T-helper 17 cell (primary cell): ENCODE measurements at regions not wholly inside any gene's neighbourhood (a gene's known extent, or its start where the extent isn't known, plus 50 kb on each side); places are given as distances from the start of the nearest gene placed in this dataset.

ENCODE experiments used
- ATAC-seq: fragments of 150-1000 bp; cut with Tn5 transposase; 2 replicates; pipeline ENCODE4 v1.10.0; 2021; ENCODE audit warnings: mild to moderate bottlenecking, moderate library complexity
- DNase-seq, 3 donors: peaks; one replicate each; pipeline versions ENCODE4 v3.0.0 to v3.0.0-alpha.2; 2020 to 2021
- H3K9me3 ChIP-seq: one replicate; pipeline ENCODE4 v1.7.0; 2013; ENCODE audit warnings: low read length, mild to moderate bottlenecking; ENCODE audit not compliant: control insufficient read depth, poor library complexity, severe bottlenecking
- H3K27ac Mint-ChIP-seq: one replicate; pipeline ENCODE4 v1.8.0; 2022; ENCODE audit warnings: mild to moderate bottlenecking, moderate library complexity, mixed read lengths
- H3K27me3 Mint-ChIP-seq: one replicate; pipeline ENCODE4 v1.8.0; 2022; ENCODE audit warnings: mixed read lengths
- H3K36me3 Mint-ChIP-seq: one replicate; pipeline ENCODE4 v1.8.0; 2022; ENCODE audit warnings: low read depth, mixed read lengths
- H3K4me1 Mint-ChIP-seq: one replicate; pipeline ENCODE4 v1.8.0; 2022; ENCODE audit warnings: mild to moderate bottlenecking, mixed read lengths
- H3K4me3 Mint-ChIP-seq: one replicate; pipeline ENCODE4 v1.8.0; 2022; ENCODE audit warnings: mild to moderate bottlenecking, moderate library complexity, mixed read lengths

DNA sequence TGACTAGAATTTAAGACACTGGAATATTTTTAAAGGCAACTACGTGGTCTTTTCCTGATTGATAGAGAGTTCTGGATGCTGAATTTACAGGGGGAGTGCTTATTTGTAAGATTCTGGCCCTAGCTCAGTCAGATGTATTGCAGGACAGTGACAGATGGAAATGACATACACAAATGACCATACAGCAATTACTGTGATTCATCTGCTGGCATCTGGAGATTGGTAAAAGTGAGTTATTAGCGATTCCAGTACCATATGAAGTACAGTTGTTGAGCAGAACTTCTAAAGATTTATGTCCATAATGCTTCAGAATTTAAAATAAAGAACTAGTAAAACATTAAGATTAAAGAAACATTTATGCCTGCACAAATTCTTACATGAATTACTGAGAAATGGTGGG lies 243.2 kb downstream of the CRPPA start:
- no peak overlapping the region for H3K4me3 Mint-ChIP-seq

DNA sequence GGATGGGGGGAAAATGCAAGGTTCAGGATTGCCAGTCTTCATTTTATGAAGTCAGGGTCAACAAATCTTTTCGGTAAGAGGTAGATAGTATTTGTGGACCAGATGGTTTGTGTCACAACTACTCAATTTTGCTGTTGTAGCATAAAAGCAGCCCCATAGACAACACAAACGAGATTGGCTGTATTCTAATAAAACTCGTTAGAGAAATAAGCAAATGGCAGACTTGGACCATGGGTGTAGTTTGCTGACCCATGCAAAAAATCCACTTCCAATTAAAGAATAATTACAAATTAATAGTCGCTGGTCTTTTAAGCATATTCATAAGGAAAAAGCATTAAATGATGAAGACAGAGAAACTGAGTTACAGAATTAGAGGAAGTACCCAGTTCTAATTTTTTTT lies 247.1 kb downstream of the CRPPA start:
- no peak overlapping the region for H3K27ac Mint-ChIP-seq
- H3K27me3 Mint-ChIP-seq = no peaks in the 10 kb centered on the region
- H3K36me3 Mint-ChIP-seq = no peaks in the 10 kb centered on the region
- DNase-seq (no peak), ATAC-seq (no peak)
- H3K9me3 ChIP-seq = no peaks in the 10 kb centered on the region
- no peak overlapping the region for H3K4me3 Mint-ChIP-seq
- no peaks in the 10 kb centered on the region for H3K4me1 Mint-ChIP-seq

More for the DNA sequence above, 243.2 kb downstream of the CRPPA start:
- no peak for ATAC-seq
- DNase-seq = no peak
- H3K36me3 Mint-ChIP-seq = no peaks in the 10 kb centered on the region
- H3K4me1 Mint-ChIP-seq = no peaks in the 10 kb centered on the region
- no peaks in the 10 kb centered on the region for H3K27me3 Mint-ChIP-seq
- no peaks in the 10 kb centered on the region for H3K9me3 ChIP-seq
- H3K27ac Mint-ChIP-seq = no peak overlapping the region

- no peaks in the 10 kb centered on the region for H3K27me3 Mint-ChIP-seq
- ATAC-seq = no peak
- H3K27ac Mint-ChIP-seq = no peak overlapping the region
- H3K9me3 ChIP-seq = no peaks in the 10 kb centered on the region
- H3K4me1 Mint-ChIP-seq = no peaks in the 10 kb centered on the region
- H3K36me3 Mint-ChIP-seq = no peaks in the 10 kb centered on the region
- no peak for DNase-seq
- H3K4me3 Mint-ChIP-seq = no peak overlapping the region
Measured at GRCh38 chr7:16172366-16172765, 249.0 kb downstream of the CRPPA start.

DNA sequence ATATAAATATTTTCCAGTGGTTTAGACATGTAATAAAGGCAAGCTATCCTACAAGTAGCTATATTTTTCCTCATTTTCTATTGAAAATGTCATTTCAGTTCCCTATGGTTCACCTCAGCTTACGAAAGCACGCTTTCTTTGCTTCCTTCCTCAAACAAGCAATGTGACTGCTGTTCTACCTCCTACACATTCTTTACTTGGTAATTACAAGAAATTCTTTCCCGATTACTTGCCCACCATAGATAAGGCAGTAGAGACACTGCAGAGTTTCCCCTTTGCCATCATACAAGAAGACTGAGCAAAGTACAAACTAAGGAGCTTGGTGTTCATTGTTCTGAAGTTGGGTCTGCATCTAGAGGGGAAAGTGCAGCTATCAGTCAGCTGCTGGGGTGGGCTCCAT lies 249.4 kb downstream of the CRPPA start:
- Mint-ChIP-seq H3K27me3 (no peaks in the 10 kb centered on the region), H3K36me3 (no peaks in the 10 kb centered on the region), H3K27ac (no peak overlapping the region), H3K4me3 (no peak overlapping the region), H3K4me1 (no peaks in the 10 kb centered on the region)
- no peak for ATAC-seq
- H3K9me3 ChIP-seq = no peaks in the 10 kb centered on the region
- no peak for DNase-seq

GRCh38 chr7:16170671-16171070 lies 250.7 kb downstream of the CRPPA start:
- H3K27me3 Mint-ChIP-seq = no peaks in the 10 kb centered on the region
- DNase-seq = no peak
- no peaks in the 10 kb centered on the region for H3K9me3 ChIP-seq

DNA sequence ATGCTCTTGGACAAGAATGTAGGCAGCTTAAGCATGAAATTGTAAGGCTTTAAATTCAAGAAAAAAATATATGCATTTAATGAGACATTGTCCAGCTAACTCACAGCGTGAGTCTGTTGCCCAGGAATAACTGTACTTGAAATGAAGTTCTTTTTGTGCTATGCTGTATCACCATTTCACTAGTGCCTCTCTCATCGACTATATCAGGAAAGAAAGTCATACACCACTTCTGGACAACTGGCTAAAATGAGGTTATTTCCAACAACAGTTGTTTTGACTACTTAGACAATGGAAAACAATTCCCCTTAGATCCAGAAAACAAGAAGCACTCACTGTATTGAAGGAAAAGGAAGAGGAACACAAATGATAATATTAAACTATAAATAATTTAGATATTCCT lies 251.8 kb downstream of the CRPPA start:
- ATAC-seq (no peak), DNase-seq (no peak)
- H3K36me3 Mint-ChIP-seq = no peaks in the 10 kb centered on the region
- H3K9me3 ChIP-seq = no peaks in the 10 kb centered on the region
- no peak overlapping the region for H3K27ac Mint-ChIP-seq
- H3K4me3 Mint-ChIP-seq = no peak overlapping the region
- H3K27me3 Mint-ChIP-seq = no peaks in the 10 kb centered on the region
- no peaks in the 10 kb centered on the region for H3K4me1 Mint-ChIP-seq

More at GRCh38 chr7:16170671-16171070, 250.7 kb downstream of the CRPPA start:
- no peak for ATAC-seq
- H3K4me1 Mint-ChIP-seq = no peaks in the 10 kb centered on the region
- H3K4me3 Mint-ChIP-seq = no peak overlapping the region
- no peak overlapping the region for H3K27ac Mint-ChIP-seq
- no peaks in the 10 kb centered on the region for H3K36me3 Mint-ChIP-seq

DNA sequence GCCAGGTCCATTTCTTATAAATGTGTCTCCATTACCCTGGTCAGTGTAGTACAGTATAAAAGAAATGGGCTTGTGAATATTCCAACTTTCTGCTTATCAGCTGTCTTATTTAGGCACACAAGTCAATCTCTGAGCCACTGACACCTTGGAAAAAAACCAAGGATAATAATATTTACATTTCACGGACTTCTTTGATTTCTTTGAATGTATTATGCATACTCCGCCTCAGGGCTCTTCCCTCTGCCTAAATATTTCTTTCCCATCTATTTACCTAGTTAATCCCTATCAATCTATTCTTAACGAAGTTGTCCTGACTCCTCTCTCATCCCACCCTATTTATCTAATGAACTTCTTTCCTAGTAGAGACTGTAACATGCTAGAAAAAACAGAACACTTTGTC lies 253.8 kb downstream of the CRPPA start:
- H3K27ac Mint-ChIP-seq = no peak overlapping the region
- H3K4me1 Mint-ChIP-seq = no peaks in the 10 kb centered on the region
- no peaks in the 10 kb centered on the region for H3K27me3 Mint-ChIP-seq
- DNase-seq = no peak
- ATAC-seq = no peak
- no peak overlapping the region for H3K4me3 Mint-ChIP-seq
- no peaks in the 10 kb centered on the region for H3K36me3 Mint-ChIP-seq
- no peaks in the 10 kb centered on the region for H3K9me3 ChIP-seq

DNA sequence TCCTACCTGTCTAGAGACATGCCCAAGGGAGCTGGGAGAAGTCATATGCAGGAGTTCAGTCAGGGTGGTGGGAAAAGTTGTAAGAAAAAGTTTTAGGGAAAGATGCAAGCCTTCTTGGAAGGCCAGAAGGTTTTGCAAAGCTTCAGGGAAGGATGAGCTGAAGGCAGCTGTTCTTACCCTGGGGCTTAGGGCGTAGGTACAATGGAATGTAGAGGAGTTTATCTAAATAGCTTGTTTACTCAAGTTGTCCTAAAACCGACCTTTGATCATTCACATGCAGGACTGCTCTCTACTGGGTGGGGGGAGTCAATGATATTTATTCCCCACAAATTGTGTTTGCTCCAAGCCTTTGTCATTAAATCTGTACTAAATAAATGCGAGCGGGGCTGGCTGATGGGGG lies 277.0 kb downstream of the CRPPA start:
- Mint-ChIP-seq H3K36me3 (no peaks in the 10 kb centered on the region), H3K27me3 (no peaks in the 10 kb centered on the region), H3K4me3 (no peak overlapping the region), H3K27ac (no peak overlapping the region), H3K4me1 (no peaks in the 10 kb centered on the region)
- no peak for DNase-seq
- peaks cover 3% of the 10 kb centered on the region for H3K9me3 ChIP-seq
- no peak for ATAC-seq

GRCh38 chr7:16137944-16138343 lies 283.4 kb downstream of the CRPPA start:
- ATAC-seq (no peak), DNase-seq (no peak)
- H3K4me1 Mint-ChIP-seq = peaks cover 2% of the 10 kb centered on the region
- no peaks in the 10 kb centered on the region for H3K27me3 Mint-ChIP-seq
- no peaks in the 10 kb centered on the region for H3K9me3 ChIP-seq
- no peak overlapping the region for H3K4me3 Mint-ChIP-seq
- no peaks in the 10 kb centered on the region for H3K36me3 Mint-ChIP-seq
- no peak overlapping the region for H3K27ac Mint-ChIP-seq

DNA sequence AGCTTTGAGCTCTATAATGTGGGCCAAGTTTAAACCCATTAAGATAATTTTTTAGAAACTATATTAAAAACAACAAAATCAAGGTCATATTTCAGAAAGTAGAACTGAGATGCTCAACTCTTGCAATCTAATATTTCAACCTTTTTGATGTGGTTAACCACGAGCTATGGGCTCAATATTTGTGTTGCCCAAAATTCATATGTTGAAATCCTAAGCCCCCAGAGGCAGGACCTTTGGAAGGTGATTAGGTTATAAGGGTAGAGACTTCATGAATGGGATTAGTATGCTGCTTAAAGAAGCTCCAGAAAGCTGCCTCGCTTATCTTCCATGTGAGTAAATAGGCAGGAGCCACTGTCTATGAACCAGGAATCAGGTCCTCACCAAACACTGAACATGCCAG lies 284.4 kb downstream of the CRPPA start:
- Mint-ChIP-seq H3K27me3 (no peaks in the 10 kb centered on the region), H3K27ac (no peak overlapping the region), H3K4me1 (peaks cover 2% of the 10 kb centered on the region), H3K4me3 (no peak overlapping the region), H3K36me3 (no peaks in the 10 kb centered on the region)
- H3K9me3 ChIP-seq = no peaks in the 10 kb centered on the region
- ATAC-seq (no peak), DNase-seq (no peak)

GRCh38 chr7:16135658-16136057 lies 285.7 kb downstream of the CRPPA start:
- DNase-seq (no peak), ATAC-seq (no peak)
- Mint-ChIP-seq H3K4me3 (no peak overlapping the region), H3K27ac (no peak overlapping the region), H3K36me3 (no peaks in the 10 kb centered on the region), H3K4me1 (peaks cover 2% of the 10 kb centered on the region), H3K27me3 (no peaks in the 10 kb centered on the region)
- no peaks in the 10 kb centered on the region for H3K9me3 ChIP-seq

DNA sequence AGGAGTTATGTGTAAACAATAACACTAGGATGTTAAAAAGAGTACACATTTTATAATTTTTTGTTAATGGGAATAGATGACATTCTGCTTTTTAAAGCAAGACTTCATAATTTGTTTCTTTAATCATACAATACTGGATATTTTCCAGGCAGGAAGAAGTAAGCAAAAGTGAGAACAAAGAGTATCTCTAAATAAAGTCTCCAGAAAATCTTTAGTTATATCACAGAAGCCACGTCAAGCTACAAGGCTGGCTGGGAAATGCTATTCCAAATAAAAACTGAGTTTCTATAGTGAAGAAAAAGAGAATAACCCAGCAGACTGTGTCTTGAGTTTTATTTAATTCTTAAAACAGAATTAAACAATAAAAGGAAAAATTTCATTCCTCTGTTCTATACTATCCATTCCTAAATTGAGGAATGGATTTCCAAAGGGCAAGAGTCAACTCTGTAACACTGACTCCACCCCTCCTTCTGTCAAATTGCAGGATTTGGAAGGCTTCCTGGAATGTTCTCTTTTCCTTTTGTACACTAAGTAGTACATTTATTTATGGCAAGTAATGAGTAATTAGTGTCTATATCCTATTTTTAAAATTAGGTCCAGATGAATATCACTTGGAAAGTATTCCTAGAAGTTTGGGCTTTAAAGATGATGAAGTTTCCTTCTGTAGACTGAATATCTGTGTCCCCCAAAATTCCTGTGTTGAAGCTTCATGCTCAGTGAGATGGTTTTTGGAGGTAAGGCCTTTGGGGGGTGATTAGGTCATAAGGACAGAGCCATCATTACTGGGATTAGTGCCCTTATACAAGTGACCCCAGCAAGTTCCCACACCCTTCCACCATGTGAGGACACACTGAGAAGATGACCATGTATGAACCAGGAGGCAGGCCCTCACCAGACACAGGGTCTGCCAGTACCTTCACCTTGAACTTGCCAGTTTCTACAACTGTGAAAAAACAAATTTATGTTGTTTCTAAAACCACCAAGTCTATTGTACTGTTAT lies 290.9 kb downstream of the CRPPA start:
- H3K4me3 Mint-ChIP-seq = no peak overlapping the region
- H3K36me3 Mint-ChIP-seq = no peaks in the 10 kb centered on the region
- peaks cover 3% of the 10 kb centered on the region for H3K9me3 ChIP-seq
- no peak for ATAC-seq
- DNase-seq = no peak
- H3K4me1 Mint-ChIP-seq = no peaks in the 10 kb centered on the region
- no peak overlapping the region for H3K27ac Mint-ChIP-seq
- H3K27me3 Mint-ChIP-seq = no peaks in the 10 kb centered on the region

- H3K9me3 ChIP-seq = peaks cover 3% of the 10 kb centered on the region
- DNase-seq (no peak), ATAC-seq (no peak)
- no peak overlapping the region for H3K4me3 Mint-ChIP-seq
- H3K36me3 Mint-ChIP-seq = no peaks in the 10 kb centered on the region
- H3K4me1 Mint-ChIP-seq = no peaks in the 10 kb centered on the region
- no peak overlapping the region for H3K27ac Mint-ChIP-seq
- no peaks in the 10 kb centered on the region for H3K27me3 Mint-ChIP-seq
Measured at GRCh38 chr7:16129431-16130110, 291.8 kb downstream of the CRPPA start.
